Stimulated activated CD4-positive, alpha-beta T cell treated with anti-CD3 and anti-CD28 coated beads, Interleukin-2, amount 100 ng/mL, for 24 hours (primary cell): ENCODE measurements at regions not wholly inside any gene's neighbourhood (a gene's known extent, or its start where the extent isn't known, plus 50 kb on each side); places are given as distances from the start of the nearest gene placed in this dataset.
"Not testable (repeated sequence)": the region's sequence is repeated elsewhere in the genome, so short reads cannot be mapped to it uniquely, and the experiment has no call there.

ENCODE experiments used
- DNase-seq, 2 donors: peaks; one replicate each; pipeline ENCODE4 v3.0.0-alpha.2; 2020

GRCh38 chr12:14215949-14216348, 149.5 kb upstream of the ATF7IP start:
- not testable (repeated sequence) for DNase-seq

GRCh38 chr12:14216405-14217294, 148.8 kb upstream of the ATF7IP start:
- no peak for DNase-seq

GRCh38 chr12:14219156-14219555, 146.3 kb upstream of the ATF7IP start:
- DNase-seq = no peak

- DNase-seq = not testable (repeated sequence)
These were observed 145.8 kb upstream of the ATF7IP start for GRCh38 chr12:14219670-14220069.

- no peak for DNase-seq
These were observed 140.4 kb upstream of the ATF7IP start for GRCh38 chr12:14225064-14225463.

GRCh38 chr12:14235176-14235575, 130.3 kb upstream of the ATF7IP start:
- DNase-seq = not testable (repeated sequence)

GRCh38 chr12:14236641-14237040, 128.8 kb upstream of the ATF7IP start:
- DNase-seq = not testable (repeated sequence)

GRCh38 chr12:14238221-14238792, 127.2 kb upstream of the ATF7IP start:
- no peak for DNase-seq

- DNase-seq = peak; percentile 23 to 30
These were observed 126.0 kb upstream of the ATF7IP start for GRCh38 chr12:14239350-14239934.

- no peak for DNase-seq
These were observed 125.3 kb upstream of the ATF7IP start for GRCh38 chr12:14239935-14240872.

GRCh38 chr12:14240873-14241220, 124.6 kb upstream of the ATF7IP start:
- DNase-seq = no peak

- DNase-seq = not testable (repeated sequence)
These were observed 122.7 kb upstream of the ATF7IP start for GRCh38 chr12:14242825-14243224.

- DNase-seq = no peak
These were observed 121.5 kb upstream of the ATF7IP start for GRCh38 chr12:14243941-14244340.

- no peak for DNase-seq
These were observed 120.4 kb upstream of the ATF7IP start for GRCh38 chr12:14244876-14245669.

GRCh38 chr12:14247166-14247565, 118.3 kb upstream of the ATF7IP start:
- DNase-seq = no peak

GRCh38 chr12:14249368-14249767, 116.1 kb upstream of the ATF7IP start:
- no peak for DNase-seq

- DNase-seq = no peak
These were observed 112.8 kb upstream of the ATF7IP start for GRCh38 chr12:14252697-14253096.

- DNase-seq = no peak
These were observed 112.0 kb upstream of the ATF7IP start for GRCh38 chr12:14253496-14253895.

- DNase-seq = no peak
These were observed 110.7 kb upstream of the ATF7IP start for GRCh38 chr12:14254781-14255180.

GRCh38 chr12:14256121-14256520, 109.4 kb upstream of the ATF7IP start:
- DNase-seq = peak; percentile 17 to 46

- DNase-seq = peak; percentile 72 to 77
These were observed 108.8 kb upstream of the ATF7IP start for GRCh38 chr12:14256555-14257169.

GRCh38 chr12:14257303-14257733, 108.2 kb upstream of the ATF7IP start:
- DNase-seq = no peak
